ENCODE measurements at regions not wholly inside any gene's neighbourhood (a gene's known extent, or its start where the extent isn't known, plus 50 kb on each side); places are given as distances from the start of the nearest gene placed in this dataset.

DNA sequence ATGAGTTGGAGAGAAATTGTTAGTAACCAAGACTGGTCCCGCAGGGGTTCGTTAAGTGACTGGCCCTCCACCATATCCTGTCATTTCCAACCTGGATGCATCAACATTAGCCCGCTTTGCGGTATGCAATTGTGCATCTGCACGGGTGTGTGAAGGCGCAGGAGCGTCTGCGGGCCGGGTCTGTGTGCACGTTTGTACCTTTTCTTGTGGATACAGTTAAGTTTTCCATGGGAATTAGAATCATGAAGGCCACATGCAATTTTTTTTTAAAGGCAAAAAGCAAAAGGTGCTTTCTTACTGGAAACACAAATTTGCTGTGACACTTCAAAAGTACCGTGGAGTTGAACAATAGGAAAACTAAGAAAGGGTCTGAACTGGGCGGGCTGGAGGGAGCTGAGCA, 355.4 kb upstream of the ZFHX3 start:
- no TSS peak for BruUV-seq (replicated peaks)
- H3K36me3 ChIP-seq (replicated peaks in 1 of 2; ENCODE audit: control insufficient read depth in 1 of 2, insufficient read depth in 2 of 2, low read length in 2 of 2): no peaks in the 10 kb centered on the region
- H3K4me3 ChIP-seq (replicated peaks in 1 of 3; ENCODE audit: insufficient read depth in 1 of 3, low read depth in 2 of 3, low read length in 3 of 3): no peak overlapping the region
- ChIA-PET POLR2A (no interaction called here), CTCF (ENCODE audit: low intra/inter-chr PET ratio, low total read pairs) (no interaction called here)
- no peak overlapping the region for H3K27ac ChIP-seq (ENCODE audit: extremely low read length, insufficient read depth, low read length)
- H3K79me2 ChIP-seq (ENCODE audit: insufficient read depth, low read length): no peaks in the 10 kb centered on the region
- no peaks in the 10 kb centered on the region for H3K9me3 ChIP-seq (ENCODE audit: low read length)
- no peak overlapping the region for H3K9ac ChIP-seq (ENCODE audit: insufficient read depth, low read depth, low read length)
- FAIRE-seq (no peak), ATAC-seq (no peak), DNase-seq (ENCODE audit: low spot score) (no peak)
- intact Hi-C loops (cut with micrococcal nuclease; ENCODE audit: unreplicated experiment) (no loop called here), in situ Hi-C loops (cut with HindIII; ENCODE audit: extremely low pct_ligation_motif_present, low pct_unique_long_range_greater_than_20kb) (no loop called here)
- no peak overlapping the region for H3K4me2 ChIP-seq (ENCODE audit: low read depth, low read length)
- H3K4me1 ChIP-seq (ENCODE audit: insufficient read depth, low read length): no peaks in the 10 kb centered on the region
- H3K27me3 ChIP-seq (ENCODE audit: control insufficient read depth in 1 of 2, insufficient read depth in 2 of 2, low read length in 2 of 2): peaks cover 0 to 26% of the 10 kb centered on the region in 2 experiments; a peak in 2 of 5 replicates
- no peak overlapping the region for H2AFZ ChIP-seq (ENCODE audit: low read length)
- WGBS (ENCODE audit: low lambda C conversion rate): 55% methylated on average over 12 of the region's 12 CpGs
- TF ChIP-seq, protein P1, sequence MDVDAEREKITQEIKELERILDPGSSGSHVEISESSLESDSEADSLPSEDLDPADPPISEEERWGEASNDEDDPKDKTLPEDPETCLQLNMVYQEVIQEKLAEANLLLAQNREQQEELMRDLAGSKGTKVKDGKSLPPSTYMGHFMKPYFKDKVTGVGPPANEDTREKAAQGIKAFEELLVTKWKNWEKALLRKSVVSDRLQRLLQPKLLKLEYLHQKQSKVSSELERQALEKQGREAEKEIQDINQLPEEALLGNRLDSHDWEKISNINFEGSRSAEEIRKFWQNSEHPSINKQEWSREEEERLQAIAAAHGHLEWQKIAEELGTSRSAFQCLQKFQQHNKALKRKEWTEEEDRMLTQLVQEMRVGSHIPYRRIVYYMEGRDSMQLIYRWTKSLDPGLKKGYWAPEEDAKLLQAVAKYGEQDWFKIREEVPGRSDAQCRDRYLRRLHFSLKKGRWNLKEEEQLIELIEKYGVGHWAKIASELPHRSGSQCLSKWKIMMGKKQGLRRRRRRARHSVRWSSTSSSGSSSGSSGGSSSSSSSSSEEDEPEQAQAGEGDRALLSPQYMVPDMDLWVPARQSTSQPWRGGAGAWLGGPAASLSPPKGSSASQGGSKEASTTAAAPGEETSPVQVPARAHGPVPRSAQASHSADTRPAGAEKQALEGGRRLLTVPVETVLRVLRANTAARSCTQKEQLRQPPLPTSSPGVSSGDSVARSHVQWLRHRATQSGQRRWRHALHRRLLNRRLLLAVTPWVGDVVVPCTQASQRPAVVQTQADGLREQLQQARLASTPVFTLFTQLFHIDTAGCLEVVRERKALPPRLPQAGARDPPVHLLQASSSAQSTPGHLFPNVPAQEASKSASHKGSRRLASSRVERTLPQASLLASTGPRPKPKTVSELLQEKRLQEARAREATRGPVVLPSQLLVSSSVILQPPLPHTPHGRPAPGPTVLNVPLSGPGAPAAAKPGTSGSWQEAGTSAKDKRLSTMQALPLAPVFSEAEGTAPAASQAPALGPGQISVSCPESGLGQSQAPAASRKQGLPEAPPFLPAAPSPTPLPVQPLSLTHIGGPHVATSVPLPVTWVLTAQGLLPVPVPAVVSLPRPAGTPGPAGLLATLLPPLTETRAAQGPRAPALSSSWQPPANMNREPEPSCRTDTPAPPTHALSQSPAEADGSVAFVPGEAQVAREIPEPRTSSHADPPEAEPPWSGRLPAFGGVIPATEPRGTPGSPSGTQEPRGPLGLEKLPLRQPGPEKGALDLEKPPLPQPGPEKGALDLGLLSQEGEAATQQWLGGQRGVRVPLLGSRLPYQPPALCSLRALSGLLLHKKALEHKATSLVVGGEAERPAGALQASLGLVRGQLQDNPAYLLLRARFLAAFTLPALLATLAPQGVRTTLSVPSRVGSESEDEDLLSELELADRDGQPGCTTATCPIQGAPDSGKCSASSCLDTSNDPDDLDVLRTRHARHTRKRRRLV (CRISPR knock-in tag; IDR thresholded peaks at IDR 0.05): no peak
- TF ChIP-seq, protein P2, sequence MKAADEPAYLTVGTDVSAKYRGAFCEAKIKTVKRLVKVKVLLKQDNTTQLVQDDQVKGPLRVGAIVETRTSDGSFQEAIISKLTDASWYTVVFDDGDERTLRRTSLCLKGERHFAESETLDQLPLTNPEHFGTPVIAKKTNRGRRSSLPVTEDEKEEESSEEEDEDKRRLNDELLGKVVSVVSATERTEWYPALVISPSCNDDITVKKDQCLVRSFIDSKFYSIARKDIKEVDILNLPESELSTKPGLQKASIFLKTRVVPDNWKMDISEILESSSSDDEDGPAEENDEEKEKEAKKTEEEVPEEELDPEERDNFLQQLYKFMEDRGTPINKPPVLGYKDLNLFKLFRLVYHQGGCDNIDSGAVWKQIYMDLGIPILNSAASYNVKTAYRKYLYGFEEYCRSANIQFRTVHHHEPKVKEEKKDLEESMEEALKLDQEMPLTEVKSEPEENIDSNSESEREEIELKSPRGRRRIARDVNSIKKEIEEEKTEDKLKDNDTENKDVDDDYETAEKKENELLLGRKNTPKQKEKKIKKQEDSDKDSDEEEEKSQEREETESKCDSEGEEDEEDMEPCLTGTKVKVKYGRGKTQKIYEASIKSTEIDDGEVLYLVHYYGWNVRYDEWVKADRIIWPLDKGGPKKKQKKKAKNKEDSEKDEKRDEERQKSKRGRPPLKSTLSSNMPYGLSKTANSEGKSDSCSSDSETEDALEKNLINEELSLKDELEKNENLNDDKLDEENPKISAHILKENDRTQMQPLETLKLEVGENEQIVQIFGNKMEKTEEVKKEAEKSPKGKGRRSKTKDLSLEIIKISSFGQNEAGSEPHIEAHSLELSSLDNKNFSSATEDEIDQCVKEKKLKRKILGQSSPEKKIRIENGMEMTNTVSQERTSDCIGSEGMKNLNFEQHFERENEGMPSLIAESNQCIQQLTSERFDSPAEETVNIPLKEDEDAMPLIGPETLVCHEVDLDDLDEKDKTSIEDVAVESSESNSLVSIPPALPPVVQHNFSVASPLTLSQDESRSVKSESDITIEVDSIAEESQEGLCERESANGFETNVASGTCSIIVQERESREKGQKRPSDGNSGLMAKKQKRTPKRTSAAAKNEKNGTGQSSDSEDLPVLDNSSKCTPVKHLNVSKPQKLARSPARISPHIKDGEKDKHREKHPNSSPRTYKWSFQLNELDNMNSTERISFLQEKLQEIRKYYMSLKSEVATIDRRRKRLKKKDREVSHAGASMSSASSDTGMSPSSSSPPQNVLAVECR (CRISPR knock-in tag; IDR thresholded peaks at IDR 0.05; ENCODE audit: borderline replicate concordance): no peak
- H4K20me1 ChIP-seq (ENCODE audit: insufficient read depth, low read length): no peaks in the 10 kb centered on the region

Measured in HepG2 (cell line).